Body of pancreas (tissue), 4 donors: ENCODE measurements at regions not wholly inside any gene's neighbourhood (a gene's known extent, or its start where the extent isn't known, plus 50 kb on each side); places are given as distances from the start of the nearest gene placed in this dataset.

Source experiments
- POLR2A ChIP-seq, 3 donors: fragments of 450-650 bp; IDR thresholded peaks; one replicate each; pipeline ENCODE4 v1.6.1; 2016; ENCODE audit warnings: antibody characterized with exemption in 3 of 3, mild to moderate bottlenecking in 2 of 3
- TF ChIP-seq, protein P1 (sequence below), 7 experiments: fragments of 450-650 bp in 4 of 7; fragments of 200-600 bp in 3 of 7; sonication (generic) in 3 of 7; IDR thresholded peaks; one replicate each; pipeline ENCODE4 v1.5.1; 2016 to 2019; ENCODE audit warnings: antibody characterized with exemption in 7 of 7

DNA sequence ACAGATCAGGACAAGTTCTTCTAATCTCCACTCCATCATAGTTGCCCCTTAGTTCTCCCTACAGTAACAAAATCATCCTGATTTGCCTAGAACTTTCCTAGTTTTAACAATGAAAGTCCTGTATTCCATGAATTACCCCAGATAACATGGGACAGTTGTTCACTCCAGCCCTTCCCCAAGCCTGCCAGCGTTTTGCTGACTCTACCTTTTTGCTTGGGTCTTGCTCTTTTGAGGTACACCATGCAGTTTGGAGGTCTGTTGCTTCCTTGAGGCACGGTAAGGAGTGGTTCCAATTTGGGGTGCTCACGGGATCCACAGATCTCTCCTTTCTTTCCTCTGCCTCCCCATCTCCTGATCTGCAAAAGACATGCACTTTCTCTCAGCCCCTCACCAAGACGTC, 61.6 kb upstream of the DYRK2 start:
- TF ChIP-seq, protein P1, sequence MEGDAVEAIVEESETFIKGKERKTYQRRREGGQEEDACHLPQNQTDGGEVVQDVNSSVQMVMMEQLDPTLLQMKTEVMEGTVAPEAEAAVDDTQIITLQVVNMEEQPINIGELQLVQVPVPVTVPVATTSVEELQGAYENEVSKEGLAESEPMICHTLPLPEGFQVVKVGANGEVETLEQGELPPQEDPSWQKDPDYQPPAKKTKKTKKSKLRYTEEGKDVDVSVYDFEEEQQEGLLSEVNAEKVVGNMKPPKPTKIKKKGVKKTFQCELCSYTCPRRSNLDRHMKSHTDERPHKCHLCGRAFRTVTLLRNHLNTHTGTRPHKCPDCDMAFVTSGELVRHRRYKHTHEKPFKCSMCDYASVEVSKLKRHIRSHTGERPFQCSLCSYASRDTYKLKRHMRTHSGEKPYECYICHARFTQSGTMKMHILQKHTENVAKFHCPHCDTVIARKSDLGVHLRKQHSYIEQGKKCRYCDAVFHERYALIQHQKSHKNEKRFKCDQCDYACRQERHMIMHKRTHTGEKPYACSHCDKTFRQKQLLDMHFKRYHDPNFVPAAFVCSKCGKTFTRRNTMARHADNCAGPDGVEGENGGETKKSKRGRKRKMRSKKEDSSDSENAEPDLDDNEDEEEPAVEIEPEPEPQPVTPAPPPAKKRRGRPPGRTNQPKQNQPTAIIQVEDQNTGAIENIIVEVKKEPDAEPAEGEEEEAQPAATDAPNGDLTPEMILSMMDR (IDR thresholded peaks at IDR 0.05): no peak
- no peak for TF ChIP-seq POLR2A (IDR thresholded peaks at IDR 0.05)
